ENCODE measurements at regions not wholly inside any gene's neighbourhood (a gene's known extent, or its start where the extent isn't known, plus 50 kb on each side); places are given as distances from the start of the nearest gene placed in this dataset.

- no peaks in the 10 kb centered on the region for H3K4me1 ChIP-seq
- DNase-seq (no peak), ATAC-seq (no peak)
- no peak overlapping the region for H3K4me3 ChIP-seq
- in situ Hi-C loops (cut with MboI; ENCODE audit: low sequenced_read_pairs in 4 of 4) (no loop called here), intact Hi-C loops (cut with DNase I; ENCODE audit: low total_unique reads) (no loop called here)
- H3K27me3 ChIP-seq = no peaks in the 10 kb centered on the region
- H3K36me3 ChIP-seq = no peaks in the 10 kb centered on the region
- H3K9me3 ChIP-seq = no peaks in the 10 kb centered on the region
- no peak overlapping the region for H3K27ac ChIP-seq
- TF ChIP-seq POLR2A (IDR thresholded peaks at IDR 0.05) (no peak), CTCF (IDR thresholded peaks at IDR 0.05 in 4 of 5, conservative IDR thresholded peaks at IDR 0.05 in 1 of 5) (no peak)
Measured at GRCh38 chr1:193537266-193538002, 351.0 kb upstream of the B3GALT2 start.

DNA sequence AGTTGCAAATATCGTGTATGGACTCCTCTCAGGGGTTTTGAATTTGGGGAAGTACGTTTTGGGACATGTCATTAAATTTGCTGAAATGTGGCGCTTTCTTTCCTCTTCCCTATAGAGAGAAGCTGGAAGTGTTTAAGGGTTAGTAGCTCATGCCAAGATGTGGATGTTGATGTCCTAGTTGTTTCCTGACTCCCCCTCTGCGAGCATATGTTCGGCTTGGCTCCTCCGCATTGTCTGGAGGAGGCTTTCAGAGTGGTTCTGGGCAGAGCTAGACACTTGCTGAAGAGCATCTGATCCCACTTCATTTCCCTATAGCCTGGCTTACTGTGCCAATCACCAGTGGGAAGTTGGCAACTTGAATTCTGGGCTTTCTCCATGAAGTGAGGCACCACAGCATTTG, 347.4 kb upstream of the B3GALT2 start:
- no peaks in the 10 kb centered on the region for H3K27me3 ChIP-seq
- H3K9me3 ChIP-seq = no peaks in the 10 kb centered on the region
- H3K4me3 ChIP-seq = no peak overlapping the region
- H3K27ac ChIP-seq = no peak overlapping the region
- ATAC-seq = no peak
- no peak for TF ChIP-seq CTCF (IDR thresholded peaks at IDR 0.05 in 4 of 5, conservative IDR thresholded peaks at IDR 0.05 in 1 of 5)
- TF ChIP-seq POLR2A (IDR thresholded peaks at IDR 0.05) = no peak
- in situ Hi-C loops (cut with MboI; ENCODE audit: low sequenced_read_pairs in 4 of 4) = no loop called here
- intact Hi-C loops (cut with DNase I; ENCODE audit: low total_unique reads) = no loop called here
- no peaks in the 10 kb centered on the region for H3K36me3 ChIP-seq
- H3K4me1 ChIP-seq = no peaks in the 10 kb centered on the region
- no peak for DNase-seq

DNA sequence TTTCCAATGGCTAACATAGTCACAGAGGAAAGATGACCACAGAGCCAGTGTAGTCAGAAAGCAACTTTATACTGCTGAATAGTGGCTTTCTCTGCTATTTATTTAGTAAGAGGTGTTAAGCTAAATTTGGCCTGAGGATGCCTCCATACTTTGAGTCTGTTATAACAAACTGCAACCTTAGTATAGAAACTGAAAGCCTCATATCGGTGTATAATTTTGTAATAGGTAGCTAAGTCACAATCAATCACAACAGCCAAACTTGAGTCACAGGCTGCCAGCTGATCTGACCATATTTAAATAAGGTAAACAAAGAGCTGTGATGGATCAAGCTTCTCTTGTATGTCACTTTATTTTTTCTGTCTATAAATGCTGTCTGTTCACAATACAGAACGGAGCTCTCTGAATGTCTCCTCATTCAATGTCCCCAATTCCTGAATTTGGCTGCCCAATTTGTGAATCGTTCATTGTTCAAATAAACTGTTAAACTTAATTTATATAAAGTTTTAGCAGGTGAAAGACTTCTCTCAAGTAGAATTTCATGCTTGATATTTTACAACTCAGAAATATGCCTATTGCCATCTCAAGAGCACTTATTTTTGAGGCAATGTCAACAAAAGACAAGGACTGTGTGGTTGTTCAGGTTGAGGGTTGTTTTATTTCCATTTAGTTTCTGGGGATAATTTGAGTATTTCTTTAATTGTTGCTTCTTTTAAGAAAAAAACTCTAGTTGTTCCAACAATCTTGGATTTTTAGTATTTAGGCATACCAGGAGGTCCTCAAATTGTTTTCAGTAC, 339.7 kb upstream of the B3GALT2 start:
- Histone ChIP-seq H3K27me3 (no peaks in the 10 kb centered on the region), H3K36me3 (no peaks in the 10 kb centered on the region), H3K27ac (no peak overlapping the region), H3K4me3 (no peak overlapping the region), H3K9me3 (no peaks in the 10 kb centered on the region), H3K4me1 (no peaks in the 10 kb centered on the region)
- DNase-seq (no peak), ATAC-seq (no peak)
- in situ Hi-C loops (cut with MboI; ENCODE audit: low sequenced_read_pairs in 4 of 4) (no loop called here), intact Hi-C loops (cut with DNase I; ENCODE audit: low total_unique reads) (no loop called here)
- TF ChIP-seq CTCF (IDR thresholded peaks at IDR 0.05 in 4 of 5, conservative IDR thresholded peaks at IDR 0.05 in 1 of 5) (no peak), POLR2A (IDR thresholded peaks at IDR 0.05) (no peak)

- intact Hi-C loops (cut with DNase I; ENCODE audit: low total_unique reads) (no loop called here), in situ Hi-C loops (cut with MboI; ENCODE audit: low sequenced_read_pairs in 4 of 4) (no loop called here)
- H3K4me1 ChIP-seq = no peaks in the 10 kb centered on the region
- H3K9me3 ChIP-seq = no peaks in the 10 kb centered on the region
- no peak overlapping the region for H3K4me3 ChIP-seq
- no peak for TF ChIP-seq POLR2A (IDR thresholded peaks at IDR 0.05)
- no peak for TF ChIP-seq CTCF (IDR thresholded peaks at IDR 0.05 in 4 of 5, conservative IDR thresholded peaks at IDR 0.05 in 1 of 5)
- ATAC-seq (no peak), DNase-seq (no peak)
- H3K27me3 ChIP-seq = no peaks in the 10 kb centered on the region
- H3K36me3 ChIP-seq = no peaks in the 10 kb centered on the region
- H3K27ac ChIP-seq = no peak overlapping the region
Measured at GRCh38 chr1:193525411-193525810, 339.0 kb upstream of the B3GALT2 start.
